ENCODE measurements at regions not wholly inside any gene's neighbourhood (a gene's known extent, or its start where the extent isn't known, plus 50 kb on each side); places are given as distances from the start of the nearest gene placed in this dataset.
"Not testable (repeated sequence)": the region's sequence is repeated elsewhere in the genome, so short reads cannot be mapped to it uniquely, and the experiment has no call there.

GRCh38 chr7:81051811-81052413 lies 133.1 kb upstream of the SEMA3C start:
- no peak for DNase-seq (ENCODE audit: low read depth in 3 of 3)

GRCh38 chr7:81045491-81046030 lies 126.7 kb upstream of the SEMA3C start:
- DNase-seq (ENCODE audit: low read depth in 3 of 3), result no peak

GRCh38 chr7:81042646-81043045 lies 123.8 kb upstream of the SEMA3C start:
- not testable (repeated sequence) for DNase-seq (ENCODE audit: low read depth in 3 of 3)

- DNase-seq (ENCODE audit: low read depth in 3 of 3), result no peak
Measured at GRCh38 chr7:81040496-81040895, 121.6 kb upstream of the SEMA3C start.

DNA sequence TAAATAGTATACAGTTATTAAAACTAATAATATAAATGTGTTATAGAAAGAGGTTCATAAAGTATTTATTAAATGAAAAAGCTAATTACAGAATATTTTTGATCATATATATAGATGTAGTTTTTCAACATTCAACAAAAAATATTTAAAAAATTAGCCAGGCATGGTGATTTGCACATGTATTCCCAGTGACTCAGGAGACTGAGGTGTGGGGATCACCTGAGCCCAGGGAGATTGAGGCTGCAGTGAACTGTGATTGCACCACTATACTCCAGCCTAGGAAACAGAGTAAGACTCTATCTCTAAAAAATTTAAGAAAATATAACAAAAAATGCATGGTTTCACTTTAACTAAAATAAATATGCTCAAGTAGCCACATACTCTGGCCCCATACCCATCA lies 118.0 kb upstream of the SEMA3C start:
- DNase-seq (ENCODE audit: low read depth in 3 of 3), result no peak

DNA sequence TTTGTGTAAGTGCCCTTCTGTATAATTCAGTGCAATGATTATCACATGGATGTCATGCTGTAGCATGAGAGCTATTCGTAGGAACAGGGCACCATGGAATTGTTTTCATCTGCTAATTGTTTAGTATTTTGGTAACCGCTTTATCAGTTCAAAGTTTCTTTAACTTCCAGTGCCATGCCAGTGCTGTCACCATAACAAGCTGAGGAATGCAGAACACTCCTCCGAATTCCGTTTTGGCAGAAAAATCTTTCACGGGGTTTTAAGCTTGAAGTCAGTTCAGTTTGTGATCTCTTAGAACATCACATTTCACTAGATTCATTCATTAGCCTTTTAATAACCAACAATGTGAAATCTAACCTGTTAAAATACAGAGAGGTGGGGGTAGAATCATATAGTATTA lies 117.2 kb upstream of the SEMA3C start:
- DNase-seq (ENCODE audit: low read depth in 3 of 3), result no peak

DNA sequence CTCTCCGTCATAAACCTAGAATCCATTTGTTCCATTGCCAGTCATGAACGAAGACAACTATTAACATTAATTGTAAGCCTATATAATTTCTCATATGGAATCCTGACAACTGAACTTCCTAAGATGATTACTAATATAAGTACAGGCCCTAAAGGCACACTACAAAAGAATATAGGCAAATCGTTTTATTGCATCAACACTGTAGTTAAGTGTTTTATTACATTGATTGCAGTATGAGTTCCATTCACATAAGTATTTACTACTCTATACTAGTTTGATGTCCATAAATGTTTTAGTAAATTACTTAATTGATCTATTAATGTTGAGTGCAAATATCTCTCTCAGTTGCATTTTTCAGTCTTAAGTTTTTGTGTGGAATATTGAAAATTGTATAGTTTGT lies 113.1 kb upstream of the SEMA3C start:
- DNase-seq (ENCODE audit: low read depth in 3 of 3), result no peak

- DNase-seq (ENCODE audit: low read depth in 3 of 3), result no peak
Measured at GRCh38 chr7:81031243-81031642, 112.4 kb upstream of the SEMA3C start.

DNA sequence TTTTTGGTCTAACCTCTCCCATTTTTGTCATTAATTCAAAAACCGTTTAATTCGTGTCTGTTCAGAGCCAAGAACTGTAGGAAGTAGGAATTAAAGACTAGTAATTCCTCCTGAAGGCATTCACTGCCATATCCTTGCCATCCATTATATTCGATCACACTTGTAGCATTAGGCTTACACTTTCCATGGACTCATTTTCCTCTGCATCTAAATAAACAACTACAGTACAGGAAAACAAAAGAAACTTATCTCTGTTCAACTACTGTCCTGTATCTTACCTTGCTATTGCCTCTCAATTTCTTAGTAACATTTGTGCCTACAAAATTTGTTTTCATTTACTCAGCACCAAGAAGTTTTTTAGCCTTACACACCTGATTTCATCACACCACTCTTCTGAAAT lies 111.6 kb upstream of the SEMA3C start:
- DNase-seq (ENCODE audit: low read depth in 3 of 3), result no peak

DNA sequence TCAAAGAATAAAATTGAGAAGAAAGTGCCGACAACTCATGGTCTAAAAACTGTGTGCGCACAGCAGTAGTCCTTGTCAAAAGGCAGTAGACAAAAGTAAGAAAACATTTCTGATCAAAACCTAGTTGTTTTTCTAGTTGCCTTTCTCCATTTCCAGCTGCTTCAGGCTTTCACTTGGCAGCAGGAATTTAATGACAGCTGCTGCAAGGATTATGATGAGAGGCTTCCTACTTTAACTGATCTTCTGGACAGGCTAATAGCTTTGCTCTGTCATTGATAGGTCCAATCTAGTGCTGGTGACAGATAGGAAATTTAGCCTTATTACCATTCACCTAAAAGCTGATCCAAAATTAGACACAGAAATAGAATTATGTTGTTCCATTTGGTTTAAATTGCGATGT lies 110.7 kb upstream of the SEMA3C start:
- no peak for DNase-seq (ENCODE audit: low read depth in 3 of 3)

DNA sequence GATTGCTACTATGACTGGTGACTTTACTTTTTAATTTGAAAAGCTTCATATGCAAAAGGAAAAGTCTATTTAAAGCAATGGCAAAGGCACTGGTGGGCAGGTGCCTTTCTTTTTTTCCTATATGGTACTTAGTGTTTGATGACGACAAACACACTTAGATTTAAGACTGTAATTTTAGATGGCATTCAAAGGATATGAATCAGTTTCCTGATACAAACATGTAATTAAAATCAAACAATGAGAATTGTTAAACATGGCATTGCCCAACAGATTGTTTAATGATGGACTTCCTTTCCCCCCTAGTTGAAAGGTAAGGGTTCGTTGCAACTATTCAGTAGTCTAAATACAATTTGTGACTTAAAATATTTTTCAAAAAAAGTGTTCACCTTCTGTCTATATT lies 106.5 kb upstream of the SEMA3C start:
- DNase-seq (ENCODE audit: low read depth in 3 of 3), result no peak

GRCh38 chr7:81014908-81015307 lies 96.1 kb upstream of the SEMA3C start:
- no peak for DNase-seq (ENCODE audit: low read depth in 3 of 3)

GRCh38 chr7:81014266-81014665 lies 95.4 kb upstream of the SEMA3C start:
- DNase-seq (ENCODE audit: low read depth in 3 of 3), result no peak

DNA sequence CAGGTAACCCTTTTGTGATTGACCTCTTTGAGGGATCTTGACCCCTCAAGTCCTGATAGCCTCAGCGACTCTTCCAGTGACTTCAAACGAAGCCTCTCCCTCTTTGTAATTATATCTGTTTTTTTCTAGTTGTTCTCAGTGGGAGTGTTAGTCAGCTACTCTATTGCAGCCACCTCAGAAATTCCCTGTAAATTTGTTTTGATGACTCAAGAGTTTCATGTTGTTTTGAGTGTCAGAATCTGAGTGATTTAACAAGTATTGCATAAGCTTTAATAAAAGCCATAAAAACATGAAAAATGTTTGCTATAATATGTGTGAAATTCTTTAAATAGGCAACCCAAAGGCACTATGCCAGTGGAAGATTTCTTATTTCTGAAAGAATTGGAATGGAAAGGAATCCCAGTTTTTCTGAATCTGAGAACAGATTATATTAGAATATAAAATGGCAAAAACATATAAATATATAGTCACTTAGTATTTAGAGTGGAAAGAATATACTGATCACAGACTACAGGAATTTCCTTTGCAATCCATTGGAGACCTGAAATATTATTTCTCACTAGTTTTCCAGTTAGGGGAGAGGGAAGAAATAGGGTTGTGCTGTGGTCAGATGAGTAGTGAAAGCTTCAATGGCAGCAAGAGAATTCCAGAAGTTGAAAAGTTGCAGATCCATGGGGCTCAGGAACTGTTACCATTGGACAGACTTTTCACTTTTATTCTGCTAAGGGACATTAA lies 94.4 kb upstream of the SEMA3C start:
- DNase-seq (ENCODE audit: low read depth in 3 of 3), result no peak

DNA sequence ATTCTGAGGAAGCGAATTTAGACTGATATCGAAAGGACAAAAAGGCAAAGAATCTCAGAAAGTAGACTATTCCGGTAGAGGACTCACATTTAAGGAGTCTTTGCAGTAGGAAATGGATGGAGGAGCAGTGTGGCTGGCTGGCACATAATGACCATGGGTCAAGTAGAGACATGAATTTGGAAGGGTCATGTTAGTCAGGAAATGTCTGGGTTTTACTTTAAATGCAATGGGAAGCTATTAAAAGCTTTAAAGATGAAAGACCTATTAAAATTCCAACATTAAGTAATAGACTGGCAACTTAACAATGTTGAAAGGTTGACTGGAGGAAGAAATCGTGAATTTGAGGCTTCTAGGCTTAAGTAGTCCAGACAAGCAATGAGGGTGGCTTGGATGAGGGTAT lies 90.0 kb upstream of the SEMA3C start:
- DNase-seq (ENCODE audit: low read depth in 3 of 3), result no peak

GRCh38 chr7:81007051-81007450 lies 88.2 kb upstream of the SEMA3C start:
- no peak for DNase-seq (ENCODE audit: low read depth in 3 of 3)

DNA sequence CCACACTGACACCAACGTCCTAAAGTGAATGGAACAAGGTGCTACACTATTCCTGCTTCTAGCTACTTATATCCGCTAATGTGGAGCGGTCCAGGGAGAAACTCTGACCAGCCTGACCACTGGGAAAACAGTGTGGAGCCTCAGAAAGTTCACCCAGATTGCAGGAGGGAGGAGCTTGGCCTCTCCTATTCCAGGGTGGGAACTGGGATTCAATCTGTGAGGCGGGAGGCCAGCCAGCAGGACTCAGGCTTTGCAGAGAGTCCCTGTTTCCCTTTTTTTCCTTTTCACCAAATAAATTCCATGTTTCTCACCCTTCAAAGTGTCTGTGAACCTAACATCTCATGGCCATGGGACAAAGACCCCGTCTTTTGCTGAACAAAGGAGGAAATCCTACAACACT lies 86.4 kb upstream of the SEMA3C start:
- DNase-seq (ENCODE audit: low read depth in 3 of 3), result no peak

GRCh38 chr7:81004098-81004497 lies 85.2 kb upstream of the SEMA3C start:
- DNase-seq (ENCODE audit: low read depth in 3 of 3), result no peak

- DNase-seq (ENCODE audit: low read depth in 3 of 3), result no peak
Measured at GRCh38 chr7:81003326-81003725, 84.5 kb upstream of the SEMA3C start.

- no peak for DNase-seq (ENCODE audit: low read depth in 3 of 3)
Measured at GRCh38 chr7:81002421-81002820, 83.6 kb upstream of the SEMA3C start.

- DNase-seq (ENCODE audit: low read depth in 3 of 3), result no peak
Measured at GRCh38 chr7:80999771-81000170, 80.9 kb upstream of the SEMA3C start.

- DNase-seq (ENCODE audit: low read depth in 3 of 3), result no peak
Measured at GRCh38 chr7:80999100-80999499, 80.2 kb upstream of the SEMA3C start.

DNA sequence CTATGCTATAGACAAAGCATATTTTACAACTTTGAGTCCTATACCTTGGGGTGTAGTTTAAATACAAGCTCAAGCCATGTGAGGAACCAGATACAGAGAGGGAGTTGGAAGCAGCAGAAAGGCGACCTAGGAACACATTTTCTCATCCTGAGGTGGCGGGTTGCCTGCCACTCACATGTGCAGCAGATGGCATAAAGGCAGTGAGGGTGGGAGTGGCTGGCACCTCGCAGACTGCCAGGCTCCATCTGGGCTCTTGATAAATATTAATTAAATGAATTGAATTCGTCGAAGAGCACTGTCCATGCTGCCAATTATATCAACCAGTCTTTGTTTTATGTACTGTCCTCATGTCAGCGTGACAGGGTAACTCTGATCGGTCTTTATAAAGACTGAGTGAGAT lies 79.0 kb upstream of the SEMA3C start:
- DNase-seq (ENCODE audit: low read depth in 3 of 3), result no peak

GRCh38 chr7:80996236-80996635 lies 77.4 kb upstream of the SEMA3C start:
- not testable (repeated sequence) for DNase-seq (ENCODE audit: low read depth in 3 of 3)
